ENCODE measurements at regions not wholly inside any gene's neighbourhood (a gene's known extent, or its start where the extent isn't known, plus 50 kb on each side); places are given as distances from the start of the nearest gene placed in this dataset.

- TF ChIP-seq CTCF (IDR thresholded peaks at IDR 0.05) (no peak), POLR2A (IDR thresholded peaks at IDR 0.05) (no peak), EP300 (IDR thresholded peaks at IDR 0.05) (no peak)
Measured at GRCh38 chr4:16417198-16417597, 190.9 kb upstream of the TAPT1 start.

Measured in ovary (tissue), 3 donors.